Activated CD8-positive, alpha-beta T cell treated with anti-CD3 and anti-CD28 coated beads for 36 hours (primary cell): ENCODE measurements at regions not wholly inside any gene's neighbourhood (a gene's known extent, or its start where the extent isn't known, plus 50 kb on each side); places are given as distances from the start of the nearest gene placed in this dataset.

ENCODE experiments used
- ATAC-seq: fragments of 200-7000 bp; cut with Tn5 transposase; one replicate; pipeline ENCODE4 v1.10.0; 2021; ENCODE audit warnings: mild to moderate bottlenecking, moderate library complexity
- CTCF ChIA-PET: fragments of 350-600 bp; sonication (Branson Sonifier 250); formaldehyde crosslinking; loops from one replicate; lab custom pipeline; 2021; ENCODE audit warnings: antibody characterized with exemption; lab: Charles Lee
- POLR2A ChIA-PET: fragments of 350-600 bp; sonication (Branson Sonifier 250); formaldehyde crosslinking; loops from one replicate; lab custom pipeline; 2021; ENCODE audit warnings: antibody characterized with exemption; lab: Charles Lee
- DNase-seq: peaks from one replicate; pipeline ENCODE4 v3.0.0-alpha.2; 2020
- H3K27ac Mint-ChIP-seq: one replicate; pipeline ENCODE4 v1.8.0; 2021; ENCODE audit warnings: mild to moderate bottlenecking, mixed read lengths
- H3K27me3 Mint-ChIP-seq: one replicate; pipeline ENCODE4 v1.8.0; 2021; ENCODE audit warnings: mixed read lengths
- H3K36me3 Mint-ChIP-seq: one replicate; pipeline ENCODE4 v1.8.0; 2021; ENCODE audit warnings: low read depth, mixed read lengths
- H3K4me1 Mint-ChIP-seq: one replicate; pipeline ENCODE4 v1.8.0; 2021; ENCODE audit warnings: low read depth, mixed read lengths
- H3K4me3 Mint-ChIP-seq: one replicate; pipeline ENCODE4 v1.8.0; 2021; ENCODE audit warnings: mild to moderate bottlenecking, moderate library complexity, mixed read lengths
- H3K9me3 Mint-ChIP-seq: one replicate; pipeline ENCODE4 v1.8.0; 2021; ENCODE audit warnings: mixed read lengths
- intact Hi-C: fragments of 100-400 bp; cut with micrococcal nuclease; formaldehyde crosslinking; loops from one replicate; pipeline ENCODE4 v1.10.0; 2022
- TF ChIP-seq, protein P1 (sequence below): fragments of 200-600 bp; IDR thresholded peaks from one replicate; pipeline ENCODE4 v1.8.0; 2022; ENCODE audit warnings: antibody characterized with exemption, mild to moderate bottlenecking

DNA sequence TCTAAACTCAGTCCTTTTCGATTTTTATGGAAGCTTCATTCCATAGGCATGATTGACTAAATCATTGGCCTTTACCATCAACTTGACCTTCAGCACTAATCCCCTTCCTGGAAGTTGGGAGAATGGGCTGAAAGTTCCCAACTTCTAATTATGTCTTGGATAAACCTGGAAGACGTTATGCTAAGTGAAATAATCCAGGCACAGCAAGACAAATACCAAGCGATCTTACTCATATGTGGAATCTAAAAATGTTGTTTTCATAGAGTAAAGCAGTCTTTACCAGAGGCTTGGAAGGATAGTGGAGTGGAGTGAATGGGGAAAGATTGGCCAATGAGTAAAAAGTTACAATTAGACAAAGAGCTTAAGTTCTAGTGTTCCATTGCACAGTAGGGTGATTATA, 1453.2 kb downstream of the PLA2G4A start:
- intact Hi-C loops: no loop called here
- ATAC-seq (no peak), DNase-seq (no peak)
- Mint-ChIP-seq H3K4me3 (no peak overlapping the region), H3K27me3 (no peaks in the 10 kb centered on the region), H3K4me1 (no peaks in the 10 kb centered on the region), H3K27ac (no peak overlapping the region), H3K9me3 (peaks cover 11% of the 10 kb centered on the region), H3K36me3 (no peaks in the 10 kb centered on the region)
- POLR2A ChIA-PET: interaction anchor here (0.6 kb wide), 1 partner anchor 697 kb away, joined by 3 read pairs; no protein-coding TSS in a partner anchor
- CTCF ChIA-PET: no interaction called here
- TF ChIP-seq, protein P1, sequence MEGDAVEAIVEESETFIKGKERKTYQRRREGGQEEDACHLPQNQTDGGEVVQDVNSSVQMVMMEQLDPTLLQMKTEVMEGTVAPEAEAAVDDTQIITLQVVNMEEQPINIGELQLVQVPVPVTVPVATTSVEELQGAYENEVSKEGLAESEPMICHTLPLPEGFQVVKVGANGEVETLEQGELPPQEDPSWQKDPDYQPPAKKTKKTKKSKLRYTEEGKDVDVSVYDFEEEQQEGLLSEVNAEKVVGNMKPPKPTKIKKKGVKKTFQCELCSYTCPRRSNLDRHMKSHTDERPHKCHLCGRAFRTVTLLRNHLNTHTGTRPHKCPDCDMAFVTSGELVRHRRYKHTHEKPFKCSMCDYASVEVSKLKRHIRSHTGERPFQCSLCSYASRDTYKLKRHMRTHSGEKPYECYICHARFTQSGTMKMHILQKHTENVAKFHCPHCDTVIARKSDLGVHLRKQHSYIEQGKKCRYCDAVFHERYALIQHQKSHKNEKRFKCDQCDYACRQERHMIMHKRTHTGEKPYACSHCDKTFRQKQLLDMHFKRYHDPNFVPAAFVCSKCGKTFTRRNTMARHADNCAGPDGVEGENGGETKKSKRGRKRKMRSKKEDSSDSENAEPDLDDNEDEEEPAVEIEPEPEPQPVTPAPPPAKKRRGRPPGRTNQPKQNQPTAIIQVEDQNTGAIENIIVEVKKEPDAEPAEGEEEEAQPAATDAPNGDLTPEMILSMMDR: no peak

DNA sequence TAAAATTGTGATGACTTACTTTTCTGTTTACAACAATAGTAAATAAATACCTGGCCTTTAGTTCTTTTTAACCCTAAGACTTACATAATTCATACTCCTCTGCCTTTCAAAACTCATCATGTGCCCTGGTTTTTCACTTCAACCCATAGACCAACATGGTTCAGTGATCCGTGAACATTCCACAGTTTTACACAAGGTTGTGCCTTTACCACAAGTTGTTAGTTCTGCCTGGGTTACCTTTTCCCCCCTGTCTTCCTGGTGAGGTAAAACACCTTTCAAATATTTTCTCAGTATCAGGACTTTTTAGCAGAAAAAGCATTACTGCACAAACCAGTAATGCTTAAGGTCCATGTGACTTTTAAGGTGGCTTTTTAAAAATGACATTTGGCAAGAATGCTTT, 1466.4 kb downstream of the PLA2G4A start:
- POLR2A ChIA-PET: no interaction called here
- no peak overlapping the region for H3K27ac Mint-ChIP-seq
- H3K4me1 Mint-ChIP-seq: no peaks in the 10 kb centered on the region

DNA sequence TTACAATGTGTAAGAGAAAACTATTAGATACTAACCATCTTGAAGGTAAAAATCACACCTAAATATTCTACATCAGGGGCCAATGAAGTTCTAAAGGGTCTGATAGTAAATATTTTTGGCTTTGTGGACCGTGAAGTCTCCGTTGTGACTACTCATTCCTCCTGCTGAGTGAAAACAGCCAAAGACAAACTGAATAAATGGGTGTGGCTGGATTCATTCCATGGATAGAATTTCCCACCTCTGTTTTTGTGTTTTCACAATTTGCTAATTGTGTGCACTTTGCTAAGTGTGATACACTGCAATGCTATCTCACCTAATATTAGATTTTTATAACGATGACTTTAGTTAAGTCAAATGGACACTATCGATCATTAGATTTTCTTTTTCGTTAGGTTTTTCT, 1474.0 kb downstream of the PLA2G4A start:
- no peak overlapping the region for H3K27ac Mint-ChIP-seq
- CTCF ChIA-PET: no interaction called here
- TF ChIP-seq, protein P1: no peak
- no peaks in the 10 kb centered on the region for H3K4me1 Mint-ChIP-seq
- H3K27me3 Mint-ChIP-seq: no peaks in the 10 kb centered on the region
- DNase-seq (no peak), ATAC-seq (no peak)
- no peak overlapping the region for H3K4me3 Mint-ChIP-seq
- POLR2A ChIA-PET: interaction anchor here (0.7 kb wide), 1 partner anchor 941 kb away, joined by 4 read pairs; no protein-coding TSS in a partner anchor
- intact Hi-C loops: no loop called here
- peaks cover 7% of the 10 kb centered on the region for H3K9me3 Mint-ChIP-seq
- no peaks in the 10 kb centered on the region for H3K36me3 Mint-ChIP-seq

More for the DNA sequence above, 1466.4 kb downstream of the PLA2G4A start:
- DNase-seq (no peak), ATAC-seq (no peak)
- Mint-ChIP-seq H3K36me3 (no peaks in the 10 kb centered on the region), H3K27me3 (no peaks in the 10 kb centered on the region), H3K4me3 (no peak overlapping the region), H3K9me3 (peaks cover 4% of the 10 kb centered on the region)
- CTCF ChIA-PET: no interaction called here
- intact Hi-C loops: no loop called here
- TF ChIP-seq, protein P1: no peak

DNA sequence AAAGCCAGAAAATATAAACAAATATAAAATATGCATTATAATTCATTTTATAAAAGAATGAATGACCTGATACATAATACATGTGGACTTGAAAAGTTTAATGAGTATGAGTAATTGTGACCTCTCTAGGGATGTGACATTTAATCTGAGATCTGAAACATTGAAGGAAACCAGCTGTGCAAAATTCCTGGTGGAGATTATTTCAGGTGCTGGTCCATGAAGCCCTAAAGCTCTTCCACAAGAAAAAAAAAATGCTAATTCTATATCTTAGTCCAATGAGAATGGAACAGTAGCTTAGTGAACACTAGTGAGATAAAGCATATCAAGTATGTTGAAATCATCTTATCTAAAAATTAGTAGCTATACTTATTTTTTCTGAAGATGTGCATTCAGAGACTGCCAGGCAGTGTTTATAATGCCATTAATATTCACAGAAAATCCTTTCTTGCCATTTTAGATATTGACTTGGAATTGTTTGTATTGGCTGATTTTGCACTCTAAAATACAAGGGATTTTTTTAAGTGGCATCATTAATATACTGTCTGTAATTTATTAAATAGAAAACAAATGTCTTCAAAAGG, 1485.9 kb downstream of the PLA2G4A start:
- CTCF ChIA-PET: no interaction called here
- TF ChIP-seq, protein P1: no peak
- POLR2A ChIA-PET: no interaction called here
- no peak overlapping the region for H3K4me3 Mint-ChIP-seq
- H3K9me3 Mint-ChIP-seq: no peaks in the 10 kb centered on the region
- intact Hi-C loops: no loop called here
- no peaks in the 10 kb centered on the region for H3K36me3 Mint-ChIP-seq
- H3K27me3 Mint-ChIP-seq: no peaks in the 10 kb centered on the region
- DNase-seq (no peak), ATAC-seq (no peak)
- H3K27ac Mint-ChIP-seq: no peak overlapping the region
- no peaks in the 10 kb centered on the region for H3K4me1 Mint-ChIP-seq

DNA sequence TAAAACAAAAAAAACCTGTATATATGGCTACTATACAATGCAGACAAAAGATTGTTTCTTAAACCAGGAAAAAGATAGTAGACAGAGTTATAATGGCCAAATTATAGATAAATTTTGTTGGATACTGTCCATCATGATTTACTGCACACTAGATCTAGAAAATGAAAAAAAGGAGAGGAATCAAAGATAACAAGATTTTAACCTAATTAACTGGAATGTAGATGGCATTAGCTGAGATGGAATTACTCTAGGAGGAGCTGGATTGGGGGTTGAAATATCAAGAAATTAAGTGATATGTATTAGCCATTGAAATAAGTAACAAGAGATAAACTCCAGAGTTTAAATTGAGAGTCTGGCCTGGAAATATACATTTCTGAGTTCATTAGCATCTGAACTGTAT, 1489.1 kb downstream of the PLA2G4A start:
- Mint-ChIP-seq H3K27ac (no peak overlapping the region), H3K4me1 (no peaks in the 10 kb centered on the region), H3K27me3 (no peaks in the 10 kb centered on the region), H3K9me3 (peaks cover 4% of the 10 kb centered on the region), H3K4me3 (no peak overlapping the region), H3K36me3 (no peaks in the 10 kb centered on the region)
- CTCF ChIA-PET: no interaction called here
- TF ChIP-seq, protein P1: no peak
- ATAC-seq (no peak), DNase-seq (no peak)
- intact Hi-C loops: no loop called here
- POLR2A ChIA-PET: no interaction called here
